Caco-2 (cell line): ENCODE measurements at regions not wholly inside any gene's neighbourhood (a gene's known extent, or its start where the extent isn't known, plus 50 kb on each side); places are given as distances from the start of the nearest gene placed in this dataset.

Experiments used
- BruUV-seq: library from RNA; stranded (reverse); fragments of 400-500 nt; replicated peaks from 2 replicates; lab custom pipeline; 2021; lab: Mats Ljungman, UMichigan
- CTCF ChIA-PET: fragments of 300-600 bp; sonication (Branson Sonifier 250); formaldehyde crosslinking; loops from one replicate; lab custom pipeline; 2022; ENCODE audit warnings: antibody characterized with exemption; lab: Charles Lee
- POLR2A ChIA-PET: fragments of 300-600 bp; sonication (Branson Sonifier 250); formaldehyde crosslinking; loops from one replicate; lab custom pipeline; 2022; ENCODE audit warnings: antibody characterized with exemption; lab: Charles Lee
- DNase-seq, 2 experiments: peaks; one replicate each; pipeline versions ENCODE4 v3.0.0 to v3.0.0-alpha.2; 2020 to 2022
- H3K27me3 ChIP-seq: replicated peaks from 2 replicates; pipeline ENCODE4 v1.6.0; 2011; ENCODE audit warnings: low read length; ENCODE audit not compliant: control insufficient read depth, insufficient read depth
- H3K36me3 ChIP-seq: 2 replicates; pipeline ENCODE4 v1.5.1; 2011; ENCODE audit warnings: low read length; ENCODE audit not compliant: control insufficient read depth, insufficient read depth
- H3K4me1 ChIP-seq: fragments of 250-450 bp; sonication (Bioruptor Pico); 2 replicates; pipeline ENCODE4 v1.5.1; 2020; ENCODE audit warnings: mild to moderate bottlenecking
- H3K4me3 ChIP-seq: 2 replicates; pipeline ENCODE4 v1.5.1; 2011; ENCODE audit warnings: low read depth, mild to moderate bottlenecking, control low read depth, low read length
- H3K9me3 ChIP-seq: fragments of 250-450 bp; sonication (Bioruptor Pico); 2 replicates; pipeline ENCODE4 v1.5.1; 2020; ENCODE audit warnings: mild to moderate bottlenecking, moderate library complexity
- H3K27ac Mint-ChIP-seq: one replicate; pipeline ENCODE4 v1.8.0; 2022; ENCODE audit warnings: mixed read lengths; ENCODE audit not compliant: unreplicated experiment
- H3K27me3 Mint-ChIP-seq: one replicate; pipeline ENCODE4 v1.8.0; 2022; ENCODE audit warnings: mixed read lengths; ENCODE audit not compliant: insufficient read depth, unreplicated experiment
- H3K36me3 Mint-ChIP-seq: one replicate; pipeline ENCODE4 v1.8.0; 2022; ENCODE audit warnings: mild to moderate bottlenecking, mixed read lengths; ENCODE audit not compliant: insufficient read depth, unreplicated experiment
- H3K4me1 Mint-ChIP-seq: one replicate; pipeline ENCODE4 v1.8.0; 2022; ENCODE audit warnings: low read depth, mixed read lengths; ENCODE audit not compliant: unreplicated experiment
- H3K4me3 Mint-ChIP-seq: one replicate; pipeline ENCODE4 v1.8.0; 2022; ENCODE audit warnings: mild to moderate bottlenecking, moderate library complexity, mixed read lengths; ENCODE audit not compliant: unreplicated experiment
- H3K9me3 Mint-ChIP-seq: one replicate; pipeline ENCODE4 v1.8.0; 2022; ENCODE audit warnings: mixed read lengths; ENCODE audit not compliant: unreplicated experiment
- intact Hi-C: fragments of 100-400 bp; cut with micrococcal nuclease; formaldehyde crosslinking; loops from one replicate; pipeline ENCODE4 v1.10.0; 2022; ENCODE audit not compliant: unreplicated experiment
- TF ChIP-seq, protein P1 (sequence below), 2 experiments: fragments of 200-600 bp in 1 of 2; IDR thresholded peaks; 1 replicate in 1 of 2; 2 replicates in 1 of 2; pipeline versions ENCODE4 v1.5.1 to v1.8.0; 2011 to 2022; ENCODE audit warnings: antibody characterized with exemption in 1 of 2, control low read depth in 1 of 2, inconsistent platforms in 1 of 2, low read depth in 1 of 2, low read length in 1 of 2, mild to moderate bottlenecking in 1 of 2, moderate library complexity in 1 of 2; ENCODE audit not compliant: insufficient read depth in 1 of 2, severe bottlenecking in 1 of 2, unreplicated experiment in 1 of 2

DNA sequence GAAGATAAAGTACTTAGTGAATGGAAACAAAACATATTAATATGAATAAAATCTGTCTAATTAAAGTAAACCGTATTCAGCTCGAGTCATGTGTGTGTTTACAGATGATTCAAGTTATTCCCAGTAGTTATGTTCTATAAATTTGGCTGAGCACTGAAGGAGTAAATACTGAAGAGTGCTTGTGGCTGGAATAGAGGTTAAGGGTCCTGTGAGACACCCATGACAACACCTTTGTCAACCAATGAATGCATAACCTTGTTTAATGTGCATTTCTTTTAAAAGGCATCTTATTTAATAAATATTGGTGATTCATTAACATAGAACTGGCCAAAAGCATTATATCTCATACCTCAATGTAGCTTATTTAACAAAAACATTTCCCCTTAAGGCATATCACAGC, 577.8 kb upstream of the SLITRK5 start:
- ChIA-PET POLR2A (no interaction called here), CTCF (no interaction called here)
- Mint-ChIP-seq H3K27me3 (no peaks in the 10 kb centered on the region), H3K4me1 (no peaks in the 10 kb centered on the region), H3K9me3 (no peaks in the 10 kb centered on the region), H3K27ac (no peak overlapping the region), H3K4me3 (no peak overlapping the region), H3K36me3 (no peaks in the 10 kb centered on the region)
- Histone ChIP-seq H3K4me1 (no peaks in the 10 kb centered on the region), H3K36me3 (no peaks in the 10 kb centered on the region), H3K4me3 (no peak overlapping the region), H3K9me3 (no peaks in the 10 kb centered on the region), H3K27me3 (no peaks in the 10 kb centered on the region)
- TF ChIP-seq, protein P1, sequence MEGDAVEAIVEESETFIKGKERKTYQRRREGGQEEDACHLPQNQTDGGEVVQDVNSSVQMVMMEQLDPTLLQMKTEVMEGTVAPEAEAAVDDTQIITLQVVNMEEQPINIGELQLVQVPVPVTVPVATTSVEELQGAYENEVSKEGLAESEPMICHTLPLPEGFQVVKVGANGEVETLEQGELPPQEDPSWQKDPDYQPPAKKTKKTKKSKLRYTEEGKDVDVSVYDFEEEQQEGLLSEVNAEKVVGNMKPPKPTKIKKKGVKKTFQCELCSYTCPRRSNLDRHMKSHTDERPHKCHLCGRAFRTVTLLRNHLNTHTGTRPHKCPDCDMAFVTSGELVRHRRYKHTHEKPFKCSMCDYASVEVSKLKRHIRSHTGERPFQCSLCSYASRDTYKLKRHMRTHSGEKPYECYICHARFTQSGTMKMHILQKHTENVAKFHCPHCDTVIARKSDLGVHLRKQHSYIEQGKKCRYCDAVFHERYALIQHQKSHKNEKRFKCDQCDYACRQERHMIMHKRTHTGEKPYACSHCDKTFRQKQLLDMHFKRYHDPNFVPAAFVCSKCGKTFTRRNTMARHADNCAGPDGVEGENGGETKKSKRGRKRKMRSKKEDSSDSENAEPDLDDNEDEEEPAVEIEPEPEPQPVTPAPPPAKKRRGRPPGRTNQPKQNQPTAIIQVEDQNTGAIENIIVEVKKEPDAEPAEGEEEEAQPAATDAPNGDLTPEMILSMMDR (IDR thresholded peaks at IDR 0.05; ENCODE audit: insufficient read depth in 1 of 2, low read depth in 1 of 2, low read length in 1 of 2, severe bottlenecking in 1 of 2, unreplicated experiment in 1 of 2) = no peak
- intact Hi-C loops = no loop called here
- no peak for DNase-seq
- BruUV-seq = no TSS peak

- no peak overlapping the region for H3K27ac Mint-ChIP-seq
- CTCF ChIA-PET = no interaction called here
- H3K27me3 Mint-ChIP-seq = no peaks in the 10 kb centered on the region
- Histone ChIP-seq H3K9me3 (no peaks in the 10 kb centered on the region), H3K4me3 (no peak overlapping the region), H3K4me1 (no peaks in the 10 kb centered on the region), H3K27me3 (no peaks in the 10 kb centered on the region), H3K36me3 (no peaks in the 10 kb centered on the region)
- no peaks in the 10 kb centered on the region for H3K4me1 Mint-ChIP-seq
- intact Hi-C loops = no loop called here
- BruUV-seq = no TSS peak
- H3K9me3 Mint-ChIP-seq = no peaks in the 10 kb centered on the region
- no peak overlapping the region for H3K4me3 Mint-ChIP-seq
- DNase-seq = no peak
- H3K36me3 Mint-ChIP-seq = no peaks in the 10 kb centered on the region
- TF ChIP-seq, protein P1 (IDR thresholded peaks at IDR 0.05; ENCODE audit: insufficient read depth in 1 of 2, low read depth in 1 of 2, low read length in 1 of 2, severe bottlenecking in 1 of 2, unreplicated experiment in 1 of 2) = no peak
- POLR2A ChIA-PET = no interaction called here
Measured at GRCh38 chr13:87094646-87095045, 576.5 kb upstream of the SLITRK5 start.

GRCh38 chr13:87100431-87100830, 570.7 kb upstream of the SLITRK5 start:
- ChIA-PET CTCF (no interaction called here), POLR2A (no interaction called here)
- Mint-ChIP-seq H3K9me3 (no peaks in the 10 kb centered on the region), H3K27ac (no peak overlapping the region), H3K4me3 (no peak overlapping the region), H3K4me1 (no peaks in the 10 kb centered on the region), H3K36me3 (no peaks in the 10 kb centered on the region), H3K27me3 (no peaks in the 10 kb centered on the region)
- H3K27me3 ChIP-seq = no peaks in the 10 kb centered on the region
- H3K36me3 ChIP-seq = no peaks in the 10 kb centered on the region
- no peaks in the 10 kb centered on the region for H3K4me1 ChIP-seq
- DNase-seq = no peak
- no peak overlapping the region for H3K4me3 ChIP-seq
- intact Hi-C loops = no loop called here
- H3K9me3 ChIP-seq = no peaks in the 10 kb centered on the region
- no TSS peak for BruUV-seq
- TF ChIP-seq, protein P1 (IDR thresholded peaks at IDR 0.05; ENCODE audit: insufficient read depth in 1 of 2, low read depth in 1 of 2, low read length in 1 of 2, severe bottlenecking in 1 of 2, unreplicated experiment in 1 of 2) = no peak
